GM20431 (cell line): ENCODE measurements at regions not wholly inside any gene's neighbourhood (a gene's known extent, or its start where the extent isn't known, plus 50 kb on each side); places are given as distances from the start of the nearest gene placed in this dataset.

Experiments used
- in situ Hi-C: fragments of 300-500 bp; cut with MseI, MboI; formaldehyde crosslinking; loops from one replicate; pipeline ENCODE4 v1.15.0; 2020; ENCODE audit warnings: low sequenced_read_pairs; ENCODE audit not compliant: unreplicated experiment

DNA sequence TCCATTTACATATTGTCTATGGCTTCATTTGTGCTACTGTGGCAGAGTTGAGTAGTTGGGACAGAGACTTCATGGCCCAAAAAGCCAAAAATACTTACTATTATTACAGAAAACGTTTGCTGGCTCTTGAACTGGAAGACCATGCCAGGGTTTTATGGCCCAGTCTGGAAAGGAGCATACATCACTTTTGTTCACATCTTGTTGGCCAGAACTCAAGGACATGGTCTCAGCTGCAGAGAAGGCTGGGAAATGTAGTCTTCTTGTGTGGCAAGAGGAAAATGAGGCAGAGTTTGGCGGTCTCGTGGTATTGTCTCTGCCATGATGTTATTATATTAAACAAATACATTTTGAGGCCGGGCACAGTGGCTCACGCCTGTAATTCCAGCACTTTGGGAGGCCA is 509.6 kb downstream of the MED13L start:
- in situ Hi-C loops: loop anchor here (25.0 kb wide), 1 partner anchor 1106 kb away; no protein-coding TSS in a partner anchor

DNA sequence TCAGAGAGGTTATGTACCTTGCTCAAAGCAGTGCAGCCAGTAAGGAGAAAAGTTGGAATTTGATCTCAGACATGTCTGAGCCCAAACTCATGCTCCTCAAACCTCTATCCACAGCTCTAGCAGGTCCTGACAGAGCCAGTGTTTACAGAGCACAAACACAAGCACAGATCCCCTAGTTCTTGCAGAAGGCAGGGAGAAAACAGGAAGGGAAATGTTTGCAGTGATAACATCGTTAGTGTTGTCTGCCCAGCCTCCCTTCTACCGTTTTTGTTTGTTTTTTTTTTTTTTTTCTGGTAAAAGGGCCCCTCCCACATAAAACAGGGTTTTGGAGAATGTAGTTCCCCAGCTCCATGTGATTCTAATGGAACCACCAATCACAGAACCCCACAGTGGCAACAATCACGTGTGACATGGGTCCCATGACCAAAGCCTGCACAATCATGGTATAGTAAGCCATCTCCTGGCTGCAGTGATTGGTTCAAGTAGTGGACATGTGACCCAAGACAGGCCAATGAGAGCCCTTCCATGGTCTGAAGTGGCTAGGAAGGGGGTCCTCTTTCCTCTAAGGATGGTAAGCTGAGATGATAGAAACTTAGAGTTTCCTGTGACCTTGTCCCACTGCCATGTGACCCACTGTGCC is 513.4 kb downstream of the MED13L start:
- in situ Hi-C loops: loop anchor here (25.0 kb wide), 1 partner anchor 1102 kb away; no protein-coding TSS in a partner anchor

DNA sequence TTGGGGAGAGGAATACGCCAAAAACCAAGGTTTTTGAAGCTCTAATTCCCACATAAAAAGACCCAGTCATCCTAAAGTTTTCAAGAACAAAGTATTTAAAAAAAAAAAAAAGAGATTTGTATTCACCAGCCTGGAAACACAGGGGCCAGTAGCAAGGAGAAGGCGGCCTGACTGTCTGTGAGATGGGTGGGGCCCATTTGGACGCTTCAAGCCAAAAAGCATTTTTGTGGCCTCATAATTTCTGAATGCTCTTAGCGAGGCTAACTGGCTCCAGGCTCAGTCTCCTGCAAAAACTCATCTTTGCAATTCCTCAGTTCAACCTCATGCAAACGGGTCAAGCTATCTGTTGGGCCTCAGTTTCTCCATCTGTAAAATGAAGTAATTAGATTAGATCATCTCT is 514.1 kb downstream of the MED13L start:
- in situ Hi-C loops: loop anchor here (25.0 kb wide), 1 partner anchor 1101 kb away; no protein-coding TSS in a partner anchor

DNA sequence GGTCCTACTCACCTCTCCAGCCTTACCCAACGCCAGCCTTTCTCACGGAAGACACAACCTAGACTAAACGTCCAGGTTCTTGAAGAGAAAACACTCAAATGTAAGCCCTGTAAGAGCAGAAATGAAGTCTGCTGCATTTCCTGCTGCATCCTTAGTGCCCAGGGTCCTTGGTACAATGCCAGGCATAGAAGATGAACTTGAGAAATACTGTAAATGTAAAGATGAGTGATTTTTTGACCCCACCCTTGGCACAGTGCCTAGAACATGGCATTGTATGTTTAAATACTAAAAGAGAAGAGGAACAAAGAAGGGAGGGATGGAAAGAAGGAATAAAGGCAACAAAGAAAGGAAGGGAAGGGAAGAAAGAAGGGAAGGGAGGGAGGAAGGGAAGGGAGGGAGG is 514.6 kb downstream of the MED13L start:
- in situ Hi-C loops: loop anchor here (25.0 kb wide), 1 partner anchor 1101 kb away; no protein-coding TSS in a partner anchor

DNA sequence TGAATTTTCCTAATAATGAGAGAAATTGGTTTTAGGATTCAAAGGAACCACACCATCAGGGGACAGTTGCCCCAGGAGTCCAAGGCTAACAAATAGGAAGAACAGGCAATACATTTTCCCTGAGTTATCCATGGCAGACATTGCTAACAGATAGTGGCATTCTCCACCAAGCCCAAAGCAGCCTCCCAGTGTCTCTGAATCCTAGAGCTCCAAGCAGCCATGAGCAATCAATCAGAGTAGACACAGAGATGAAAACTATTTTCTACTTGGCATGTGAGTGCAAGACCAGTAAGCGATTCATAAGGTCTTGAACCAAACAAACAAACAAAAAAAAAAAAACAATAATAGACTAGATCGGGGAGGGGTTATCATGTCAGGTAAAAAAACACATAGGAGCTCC is 515.7 kb downstream of the MED13L start:
- in situ Hi-C loops: loop anchor here (25.0 kb wide), 1 partner anchor 1099 kb away; no protein-coding TSS in a partner anchor

DNA sequence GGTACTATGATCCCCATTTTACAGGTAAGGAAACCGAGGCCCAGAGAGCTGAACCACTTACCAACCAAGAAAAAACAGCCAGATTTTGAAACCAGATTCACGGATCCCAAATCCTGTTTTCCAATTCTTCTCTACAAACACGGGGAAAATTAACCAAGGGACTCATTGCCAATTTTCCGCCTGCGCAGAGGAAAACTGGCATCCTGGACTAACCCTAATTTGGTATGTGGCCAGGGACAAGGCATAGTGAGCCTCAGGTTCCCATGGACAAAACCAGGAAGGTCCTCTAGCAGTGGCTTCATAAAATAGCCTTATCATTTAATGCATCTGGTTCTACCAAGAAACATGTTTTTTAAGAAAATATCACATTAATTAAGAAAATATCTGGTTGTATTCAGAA is 517.3 kb downstream of the MED13L start:
- in situ Hi-C loops: loop anchor here (25.0 kb wide), 1 partner anchor 1098 kb away; no protein-coding TSS in a partner anchor

DNA sequence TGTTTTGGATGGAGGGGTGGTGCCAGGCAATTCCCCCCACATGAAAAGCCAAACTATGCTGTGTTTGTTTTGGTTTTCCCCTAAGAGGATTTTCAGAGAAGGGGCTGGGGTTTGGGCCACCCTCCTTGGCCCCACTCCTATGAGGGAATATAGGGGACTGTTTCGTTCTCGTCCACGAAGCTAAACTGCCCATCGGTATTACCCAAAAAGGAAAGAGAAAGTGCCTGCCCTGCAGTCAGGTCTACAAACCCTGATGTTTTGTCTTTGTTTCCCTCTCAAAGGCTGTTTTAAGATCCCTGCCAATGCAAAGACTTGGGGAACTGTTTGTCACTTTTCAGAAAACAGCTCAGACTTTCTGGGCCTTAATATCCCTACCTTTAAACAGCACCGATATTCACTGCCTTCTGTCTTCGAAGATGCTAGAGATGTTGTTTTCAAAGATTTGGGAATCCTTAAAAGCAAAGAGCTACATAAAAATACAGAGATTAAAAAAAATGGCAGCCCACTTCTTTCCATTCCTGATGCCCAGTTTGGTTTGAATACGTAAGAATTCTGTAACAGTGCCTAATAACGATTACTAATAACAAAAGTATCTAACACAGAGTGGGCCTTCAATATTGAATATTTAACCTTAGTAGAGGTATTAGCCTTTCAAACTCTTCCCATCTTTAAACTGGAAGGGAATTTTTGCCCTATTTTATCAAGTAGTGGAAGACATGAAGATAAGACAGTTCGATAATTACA is 518.4 kb downstream of the MED13L start:
- in situ Hi-C loops: loop anchor here (25.0 kb wide), 1 partner anchor 1097 kb away; no protein-coding TSS in a partner anchor

DNA sequence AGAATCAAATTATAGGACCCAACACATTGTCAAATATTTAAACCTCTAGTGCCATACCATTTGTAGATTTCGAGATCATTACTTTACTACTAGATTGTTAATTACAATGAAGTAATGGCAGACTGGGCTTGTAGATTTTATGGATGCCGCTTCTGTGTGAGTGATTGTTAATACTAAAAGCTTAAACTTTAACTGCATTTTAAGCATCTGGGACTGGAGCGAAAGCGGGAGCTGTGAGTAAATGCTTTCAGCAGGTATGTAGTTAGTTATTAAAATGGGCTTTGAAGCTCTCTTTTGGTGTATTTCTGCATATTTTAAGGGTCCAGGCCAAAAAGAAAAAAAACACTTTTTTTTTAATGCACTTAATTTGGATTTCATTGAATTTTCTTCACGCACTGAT is 519.3 kb downstream of the MED13L start:
- in situ Hi-C loops: loop anchor here (25.0 kb wide), 1 partner anchor 1096 kb away; no protein-coding TSS in a partner anchor

DNA sequence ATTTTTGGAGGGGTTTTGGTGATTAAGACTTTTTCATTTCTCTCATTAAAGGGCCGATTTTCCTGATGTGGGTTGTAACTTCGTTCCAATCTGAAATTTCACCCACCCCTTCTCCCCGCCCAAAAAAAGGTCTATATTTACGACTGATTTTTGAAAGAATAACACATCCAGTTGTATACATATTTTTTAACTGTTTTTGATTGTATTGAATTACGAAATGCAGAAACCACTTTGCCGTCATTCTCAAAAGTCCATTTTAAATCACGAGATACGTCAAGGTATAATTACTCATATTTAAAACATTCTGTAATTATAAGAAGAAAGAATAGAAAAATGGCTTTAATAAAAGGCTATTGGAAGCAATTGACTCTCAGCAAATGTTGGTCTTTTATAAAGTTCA is 520.7 kb downstream of the MED13L start:
- in situ Hi-C loops: loop anchor here (25.0 kb wide), 1 partner anchor 1095 kb away; no protein-coding TSS in a partner anchor

DNA sequence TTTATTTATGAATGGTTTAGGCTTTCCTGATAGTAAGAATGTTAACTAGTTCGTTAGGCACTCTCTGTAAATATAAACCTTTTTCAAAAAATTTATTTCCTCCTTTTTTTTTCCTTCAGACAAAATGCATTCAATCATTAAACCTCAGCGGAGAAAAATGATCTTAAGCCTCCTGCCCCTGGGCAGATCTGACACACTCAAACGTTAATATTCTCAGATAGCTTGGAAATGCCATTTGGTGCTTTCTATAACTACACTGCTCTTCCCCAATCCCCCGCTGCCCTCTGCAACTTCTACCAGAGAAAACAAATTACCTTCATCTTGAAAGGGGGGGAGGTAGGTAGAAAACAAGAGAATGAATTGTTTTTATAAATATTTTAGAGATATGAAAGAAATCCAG is 521.2 kb downstream of the MED13L start:
- in situ Hi-C loops: loop anchor here (25.0 kb wide), 1 partner anchor 1094 kb away; no protein-coding TSS in a partner anchor

DNA sequence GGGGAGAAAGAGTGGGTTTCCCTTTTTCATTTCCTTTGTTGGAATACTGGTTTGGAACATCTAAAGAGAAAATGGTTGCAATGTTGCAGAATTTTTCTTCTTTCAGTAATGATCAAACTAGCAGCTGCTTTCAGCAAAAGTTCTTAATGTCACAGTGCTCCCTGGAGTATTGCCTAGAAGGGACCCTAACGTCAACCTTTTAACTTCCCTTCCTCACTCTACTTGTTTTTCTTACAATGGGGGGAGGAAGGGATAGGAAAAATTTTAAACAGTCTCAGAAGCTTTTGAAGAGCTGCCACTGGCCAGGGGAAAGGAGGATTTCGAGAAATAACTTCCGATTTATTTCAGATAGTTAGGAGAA is 521.8 kb downstream of the MED13L start:
- in situ Hi-C loops: loop anchor here (25.0 kb wide), 1 partner anchor 1093 kb away; no protein-coding TSS in a partner anchor

DNA sequence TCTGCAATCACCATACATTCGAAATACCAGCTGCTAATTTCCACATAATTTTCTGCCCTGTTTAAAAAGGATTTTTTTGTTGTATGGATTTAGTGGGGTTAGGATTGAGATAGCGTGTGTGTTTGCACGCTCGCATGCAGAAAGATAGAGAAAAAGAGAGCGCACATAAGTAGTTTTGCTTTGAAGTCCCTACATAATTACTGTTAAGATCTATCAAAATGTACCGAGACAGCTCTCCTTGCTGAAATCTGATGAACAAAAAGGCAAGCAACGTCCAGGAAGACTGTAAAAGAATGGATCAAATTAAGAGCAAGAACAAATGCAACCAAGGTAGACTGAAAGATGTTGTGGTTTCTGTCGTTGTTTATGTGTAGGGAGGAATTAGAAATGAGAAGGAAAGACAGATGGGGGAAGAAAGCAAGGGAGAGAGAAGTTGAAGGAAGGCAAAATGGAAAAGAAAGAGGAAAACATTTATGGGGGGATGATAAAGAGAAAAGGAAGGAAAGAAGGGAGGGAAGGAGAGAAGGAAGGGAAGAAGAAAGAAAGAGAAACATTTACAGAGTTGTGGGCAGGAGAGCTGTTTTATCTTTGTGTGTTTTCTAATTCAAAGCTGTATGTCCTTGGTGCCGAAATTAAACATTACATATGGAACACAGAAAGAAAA is 522.3 kb downstream of the MED13L start:
- in situ Hi-C loops: loop anchor here (25.0 kb wide), 1 partner anchor 1093 kb away; no protein-coding TSS in a partner anchor

DNA sequence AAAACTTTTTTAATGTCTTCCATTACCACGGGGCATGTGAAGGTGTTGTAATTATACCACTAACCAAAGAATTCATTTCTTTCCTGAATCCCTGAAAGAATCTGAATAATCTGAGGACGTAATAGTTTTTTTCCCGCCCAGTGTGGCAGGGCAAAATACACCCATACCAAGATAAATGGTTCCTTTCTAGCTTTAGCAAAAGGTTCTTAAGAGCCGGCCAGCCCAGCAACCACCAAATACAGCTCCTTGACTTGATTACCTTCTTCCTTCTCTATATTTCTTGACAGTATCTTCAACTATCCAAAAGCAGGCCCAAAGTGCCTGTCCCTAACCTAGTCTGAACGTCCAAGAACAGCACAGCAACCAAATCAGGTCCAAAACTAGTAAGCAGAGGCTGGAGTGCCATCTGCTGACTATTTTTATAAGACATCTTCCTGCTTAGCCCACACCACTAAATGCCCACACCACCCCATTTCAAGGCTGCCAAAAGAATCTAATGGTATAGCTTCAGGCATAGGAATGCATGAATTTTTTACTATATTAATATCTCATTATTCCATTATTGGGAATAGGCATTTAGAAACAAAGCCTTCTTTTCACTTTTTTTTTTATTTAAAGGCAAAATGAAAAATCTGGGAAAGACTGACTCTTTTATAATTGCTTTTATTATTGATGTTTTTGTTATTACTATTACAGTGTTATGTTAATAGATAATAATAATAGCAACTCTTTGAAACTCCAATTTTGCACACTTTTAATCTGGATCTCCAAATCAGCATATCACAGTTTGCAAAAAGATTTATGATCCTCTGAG is 524.4 kb downstream of the MED13L start:
- in situ Hi-C loops: loop anchor here (25.0 kb wide), 1 partner anchor 1091 kb away; no protein-coding TSS in a partner anchor

DNA sequence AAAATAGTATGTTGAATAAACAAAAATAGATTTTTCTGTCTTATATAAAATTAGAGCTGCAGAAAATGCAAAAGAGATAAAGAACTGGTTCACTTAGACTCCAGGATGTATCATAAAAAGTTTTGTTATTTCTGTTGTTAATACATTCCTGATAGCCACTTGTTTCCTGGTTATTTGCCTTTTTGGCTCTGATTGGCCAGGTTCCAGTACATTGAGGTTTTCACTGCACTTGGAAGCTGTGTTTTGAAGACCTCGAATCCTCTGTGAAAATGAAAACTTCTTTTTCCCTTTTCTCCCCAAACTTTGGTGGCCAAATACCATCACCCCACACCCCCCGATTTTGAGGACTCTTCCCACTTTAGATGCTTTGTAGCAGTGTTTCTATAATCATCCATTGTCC is 525.3 kb downstream of the MED13L start:
- in situ Hi-C loops: loop anchor here (25.0 kb wide), 1 partner anchor 1090 kb away; no protein-coding TSS in a partner anchor

DNA sequence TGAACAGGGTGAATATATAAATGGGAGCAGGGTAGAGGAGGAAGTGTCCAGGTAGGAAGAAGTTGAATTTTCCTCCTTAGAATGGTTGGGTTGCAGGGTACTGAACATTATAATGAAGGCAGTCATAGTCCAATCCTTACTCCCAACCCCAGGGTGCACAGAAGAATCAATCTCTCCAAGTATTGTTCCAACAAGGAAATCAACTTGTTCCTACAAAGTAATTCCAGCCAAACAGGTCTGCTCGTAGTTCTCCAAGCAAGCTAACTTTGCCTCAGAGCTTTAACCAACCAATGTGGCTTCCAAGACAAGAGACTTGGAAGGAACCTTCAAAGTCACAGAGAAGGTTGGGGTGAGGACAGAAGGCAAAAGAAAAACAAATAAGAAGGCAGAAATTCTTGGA is 527.2 kb downstream of the MED13L start:
- in situ Hi-C loops: loop anchor here (25.0 kb wide), 1 partner anchor 1088 kb away; no protein-coding TSS in a partner anchor

DNA sequence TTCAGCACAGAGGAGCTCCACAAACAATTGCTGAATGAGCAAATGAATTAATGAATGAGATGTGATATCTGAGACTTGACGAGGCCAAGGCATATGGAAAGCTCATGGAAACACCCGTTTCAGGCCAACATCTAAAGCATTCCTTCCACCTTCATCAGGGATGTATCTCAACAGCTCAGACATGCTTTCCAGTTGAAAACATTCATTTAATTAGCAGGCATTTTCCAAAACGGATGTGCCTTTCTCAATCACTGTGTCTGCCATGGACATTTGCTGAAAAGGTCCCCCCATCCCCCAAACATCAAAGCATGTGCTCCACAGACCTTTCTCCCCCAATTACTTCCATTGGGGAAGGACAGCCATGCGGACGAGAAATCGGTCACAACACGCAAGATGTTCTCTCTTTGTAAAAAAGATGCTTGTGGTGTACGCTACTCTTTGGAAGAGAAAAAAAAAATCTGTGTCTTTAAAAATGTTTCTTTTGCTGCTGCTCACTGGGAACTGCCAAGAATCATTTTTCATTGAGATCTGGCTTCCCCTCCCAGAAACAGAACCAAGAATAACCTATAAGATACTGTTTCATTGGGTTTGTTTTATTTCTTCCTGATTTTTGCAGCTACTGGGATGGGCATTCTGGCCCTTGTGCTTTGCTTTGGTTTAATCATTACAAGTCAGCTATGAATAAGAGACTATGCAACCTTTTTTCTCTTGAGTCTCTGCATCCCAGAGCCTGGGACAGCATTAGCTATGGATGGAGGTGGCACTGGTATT is 528.2 kb downstream of the MED13L start:
- in situ Hi-C loops: no loop called here

DNA sequence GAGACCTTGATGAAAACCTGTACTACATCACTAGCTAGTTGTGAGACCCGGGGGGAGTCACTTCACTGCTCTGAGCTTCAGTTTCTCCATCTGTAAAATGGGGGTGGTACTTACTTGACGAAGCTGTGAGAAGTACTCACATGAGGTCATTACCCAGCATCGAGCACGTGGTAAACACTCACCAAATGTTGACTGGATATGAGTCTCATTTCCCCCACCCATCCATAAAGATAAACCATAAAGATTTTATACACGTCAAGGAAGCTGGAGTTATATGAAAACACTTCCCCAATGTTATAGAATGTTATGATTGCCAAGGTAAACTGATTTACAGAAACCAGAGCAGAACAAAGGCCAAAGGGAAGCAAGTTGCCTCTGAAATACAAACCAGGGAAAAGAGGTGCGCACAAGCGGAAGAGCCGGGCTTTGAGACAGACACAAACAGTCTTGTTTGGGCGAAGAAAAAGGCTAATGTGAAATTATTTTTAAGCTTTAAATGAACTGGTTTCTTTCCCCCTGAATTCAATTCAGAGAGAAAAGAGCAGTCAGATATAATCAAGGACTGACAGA is 536.8 kb downstream of the MED13L start:
- in situ Hi-C loops: no loop called here

DNA sequence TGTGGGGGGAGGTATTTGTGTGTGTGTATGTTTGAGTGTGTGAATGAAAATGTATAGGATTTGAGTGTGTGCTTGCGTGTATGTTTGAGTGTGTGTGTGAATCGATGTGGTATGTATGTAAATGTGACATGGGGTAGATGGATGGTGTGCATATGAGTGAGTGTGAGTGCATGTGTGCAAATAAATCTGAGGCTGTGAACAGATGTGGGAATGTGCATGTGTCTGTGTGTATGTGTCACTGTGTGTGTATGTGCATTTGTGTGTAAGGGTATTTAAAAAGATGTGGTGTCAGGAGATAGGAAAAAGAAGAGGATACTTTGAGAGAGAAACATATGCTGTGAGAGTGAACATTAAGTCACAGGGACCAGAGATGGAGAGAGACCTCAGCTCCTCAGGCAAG is 539.6 kb downstream of the MED13L start:
- in situ Hi-C loops: no loop called here
